Karpas-422 (cell line): ENCODE measurements at regions not wholly inside any gene's neighbourhood (a gene's known extent, or its start where the extent isn't known, plus 50 kb on each side); places are given as distances from the start of the nearest gene placed in this dataset.

Experiments used
- DNase-seq: peaks from one replicate; pipeline ENCODE4 v3.0.0-alpha.2; 2015
- H2AFZ ChIP-seq: fragments of 200-600 bp; sonication (generic); 2 replicates; pipeline ENCODE4 v1.6.1; 2014; ENCODE audit warnings: antibody characterized with exemption, low read length, mixed read lengths
- H3K27ac ChIP-seq: fragments of 200-600 bp; sonication (generic); 2 replicates; pipeline ENCODE4 v1.5.1; 2014; ENCODE audit warnings: mild to moderate bottlenecking, low read length, moderate library complexity
- H3K27me3 ChIP-seq: fragments of 200-600 bp; sonication (generic); 2 replicates; pipeline ENCODE4 v1.6.1; 2014; ENCODE audit warnings: low read length, mixed read lengths
- H3K36me3 ChIP-seq: fragments of 200-600 bp; sonication (generic); 2 replicates; pipeline ENCODE4 v1.6.1; 2014; ENCODE audit warnings: low read length, mixed read lengths; ENCODE audit not compliant: insufficient read depth
- H3K4me1 ChIP-seq: fragments of 200-600 bp; sonication (generic); 2 replicates; pipeline ENCODE4 v1.6.1; 2014; ENCODE audit warnings: mild to moderate bottlenecking, low read length, mixed read lengths
- H3K4me2 ChIP-seq: fragments of 200-600 bp; sonication (generic); 2 replicates; pipeline ENCODE4 v1.6.1; 2014; ENCODE audit warnings: low read length, low read depth, mild to moderate bottlenecking; ENCODE audit not compliant: poor library complexity, severe bottlenecking
- H3K4me3 ChIP-seq: fragments of 200-600 bp; sonication (generic); 2 replicates; pipeline ENCODE4 v1.5.1; 2014; ENCODE audit warnings: mild to moderate bottlenecking, antibody characterized with exemption, low read length, mixed read lengths
- H3K79me2 ChIP-seq: fragments of 200-600 bp; sonication (generic); 2 replicates; pipeline ENCODE4 v1.6.1; 2014; ENCODE audit warnings: mild to moderate bottlenecking, low read length, mixed read lengths
- H3K9ac ChIP-seq: fragments of 200-600 bp; sonication (generic); 2 replicates; pipeline ENCODE4 v1.6.0; 2014; ENCODE audit warnings: low read length
- H3K9me2 ChIP-seq: fragments of 200-600 bp; sonication (generic), shearing (Covaris generic); replicated peaks from 2 replicates; pipeline ENCODE4 v1.6.0; 2014; ENCODE audit warnings: mild to moderate bottlenecking, low read length, moderate library complexity; ENCODE audit not compliant: insufficient read depth
- H3K9me3 ChIP-seq: fragments of 300-700, 200-600 bp; sonication (generic); 2 replicates; pipeline ENCODE4 v1.6.1; 2014; ENCODE audit warnings: low read length, mixed read lengths
- H4K20me1 ChIP-seq: fragments of 200-600 bp; sonication (generic); 2 replicates; pipeline ENCODE4 v1.6.1; 2014; ENCODE audit warnings: mild to moderate bottlenecking, antibody characterized with exemption, low read length, low read depth; ENCODE audit not compliant: insufficient read depth

GRCh38 chr6:120852293-120852849, 481.9 kb downstream of the TBC1D32 start:
- no peaks in the 10 kb centered on the region for H3K27me3 ChIP-seq

GRCh38 chr6:120826253-120826652, 508.0 kb downstream of the TBC1D32 start:
- no peak overlapping the region for H3K4me3 ChIP-seq
- no peaks in the 10 kb centered on the region for H3K79me2 ChIP-seq
- peak; percentile 68 for DNase-seq
- no peak overlapping the region for H2AFZ ChIP-seq
- H3K4me2 ChIP-seq = no peak overlapping the region
- H3K27ac ChIP-seq = no peak overlapping the region
- H3K9me2 ChIP-seq = no peaks in the 10 kb centered on the region
- H3K36me3 ChIP-seq = no peaks in the 10 kb centered on the region
- no peaks in the 10 kb centered on the region for H3K4me1 ChIP-seq
- H3K9ac ChIP-seq = no peak overlapping the region
- H3K9me3 ChIP-seq = no peaks in the 10 kb centered on the region
- H4K20me1 ChIP-seq = no peaks in the 10 kb centered on the region
- H3K27me3 ChIP-seq = no peaks in the 10 kb centered on the region

More at GRCh38 chr6:120852293-120852849, 481.9 kb downstream of the TBC1D32 start:
- no peaks in the 10 kb centered on the region for H3K9me3 ChIP-seq
- no peaks in the 10 kb centered on the region for H3K4me1 ChIP-seq
- H3K79me2 ChIP-seq = no peaks in the 10 kb centered on the region
- no peak overlapping the region for H2AFZ ChIP-seq
- H3K9ac ChIP-seq = no peak overlapping the region
- no peaks in the 10 kb centered on the region for H3K9me2 ChIP-seq
- no peak for DNase-seq
- no peaks in the 10 kb centered on the region for H4K20me1 ChIP-seq
- no peak overlapping the region for H3K4me3 ChIP-seq
- no peaks in the 10 kb centered on the region for H3K36me3 ChIP-seq
- H3K4me2 ChIP-seq = no peak overlapping the region
- H3K27ac ChIP-seq = no peak overlapping the region

GRCh38 chr6:120816794-120817193, 517.5 kb downstream of the TBC1D32 start:
- H2AFZ ChIP-seq = no peak overlapping the region
- no peak overlapping the region for H3K4me2 ChIP-seq
- no peak for DNase-seq
- H3K27me3 ChIP-seq = no peaks in the 10 kb centered on the region
- no peak overlapping the region for H3K4me3 ChIP-seq
- no peak overlapping the region for H3K9ac ChIP-seq
- no peaks in the 10 kb centered on the region for H3K9me3 ChIP-seq
- H3K27ac ChIP-seq = no peak overlapping the region
- no peaks in the 10 kb centered on the region for H3K9me2 ChIP-seq
- H4K20me1 ChIP-seq = no peaks in the 10 kb centered on the region
- H3K4me1 ChIP-seq = no peaks in the 10 kb centered on the region
- H3K79me2 ChIP-seq = no peaks in the 10 kb centered on the region
- no peaks in the 10 kb centered on the region for H3K36me3 ChIP-seq

GRCh38 chr6:120805276-120805675, 529.0 kb downstream of the TBC1D32 start:
- no peak overlapping the region for H3K4me2 ChIP-seq
- no peaks in the 10 kb centered on the region for H4K20me1 ChIP-seq
- H3K9me3 ChIP-seq = peaks cover 4% of the 10 kb centered on the region
- no peaks in the 10 kb centered on the region for H3K4me1 ChIP-seq
- H3K27ac ChIP-seq = no peak overlapping the region
- H3K79me2 ChIP-seq = no peaks in the 10 kb centered on the region
- no peaks in the 10 kb centered on the region for H3K36me3 ChIP-seq
- no peak overlapping the region for H3K9ac ChIP-seq
- no peak overlapping the region for H2AFZ ChIP-seq
- H3K4me3 ChIP-seq = no peak overlapping the region
- H3K27me3 ChIP-seq = no peaks in the 10 kb centered on the region
- DNase-seq = no peak
- H3K9me2 ChIP-seq = no peaks in the 10 kb centered on the region; the same call in none of the 2 replicates

GRCh38 chr6:120804612-120805011, 529.7 kb downstream of the TBC1D32 start:
- Histone ChIP-seq H3K4me1 (no peaks in the 10 kb centered on the region), H2AFZ (no peak overlapping the region), H3K36me3 (no peaks in the 10 kb centered on the region), H3K4me3 (no peak overlapping the region), H3K27ac (no peak overlapping the region), H3K9me3 (peaks cover 4% of the 10 kb centered on the region), H3K4me2 (no peak overlapping the region), H4K20me1 (no peaks in the 10 kb centered on the region), H3K9ac (no peak overlapping the region), H3K9me2 (no peaks in the 10 kb centered on the region; the same call in none of the 2 replicates), H3K27me3 (no peaks in the 10 kb centered on the region), H3K79me2 (no peaks in the 10 kb centered on the region)
- DNase-seq = no peak

GRCh38 chr6:120786682-120787081, 547.6 kb downstream of the TBC1D32 start:
- Histone ChIP-seq H3K4me3 (no peak overlapping the region), H3K27me3 (no peaks in the 10 kb centered on the region), H3K9me3 (no peaks in the 10 kb centered on the region), H3K4me2 (no peak overlapping the region), H3K9me2 (no peaks in the 10 kb centered on the region), H2AFZ (no peak overlapping the region), H3K9ac (no peak overlapping the region), H3K27ac (no peak overlapping the region), H3K4me1 (no peaks in the 10 kb centered on the region), H3K36me3 (no peaks in the 10 kb centered on the region), H4K20me1 (no peaks in the 10 kb centered on the region), H3K79me2 (no peaks in the 10 kb centered on the region)
- no peak for DNase-seq

GRCh38 chr6:120786256-120786655, 548.0 kb downstream of the TBC1D32 start:
- no peak overlapping the region for H2AFZ ChIP-seq
- no peaks in the 10 kb centered on the region for H3K36me3 ChIP-seq
- H3K9me2 ChIP-seq = no peaks in the 10 kb centered on the region
- no peak overlapping the region for H3K4me3 ChIP-seq
- no peaks in the 10 kb centered on the region for H3K9me3 ChIP-seq
- H3K79me2 ChIP-seq = no peaks in the 10 kb centered on the region
- no peak overlapping the region for H3K27ac ChIP-seq
- H3K4me2 ChIP-seq = no peak overlapping the region
- H4K20me1 ChIP-seq = no peaks in the 10 kb centered on the region
- H3K4me1 ChIP-seq = no peaks in the 10 kb centered on the region
- no peaks in the 10 kb centered on the region for H3K27me3 ChIP-seq
- no peak for DNase-seq
- no peak overlapping the region for H3K9ac ChIP-seq

- DNase-seq = no peak
- H2AFZ ChIP-seq = no peak overlapping the region
- H4K20me1 ChIP-seq = no peaks in the 10 kb centered on the region
- H3K9me2 ChIP-seq = no peaks in the 10 kb centered on the region
- no peak overlapping the region for H3K9ac ChIP-seq
- no peaks in the 10 kb centered on the region for H3K27me3 ChIP-seq
- H3K27ac ChIP-seq = no peak overlapping the region
- no peak overlapping the region for H3K4me3 ChIP-seq
- H3K36me3 ChIP-seq = no peaks in the 10 kb centered on the region
- no peak overlapping the region for H3K4me2 ChIP-seq
- no peaks in the 10 kb centered on the region for H3K4me1 ChIP-seq
- no peaks in the 10 kb centered on the region for H3K9me3 ChIP-seq
- no peaks in the 10 kb centered on the region for H3K79me2 ChIP-seq
These were observed 548.7 kb downstream of the TBC1D32 start for GRCh38 chr6:120785459-120786086.
